ENCODE measurements at regions not wholly inside any gene's neighbourhood (a gene's known extent, or its start where the extent isn't known, plus 50 kb on each side); places are given as distances from the start of the nearest gene placed in this dataset.
"Not testable (repeated sequence)": the region's sequence is repeated elsewhere in the genome, so short reads cannot be mapped to it uniquely, and the experiment has no call there.

DNA sequence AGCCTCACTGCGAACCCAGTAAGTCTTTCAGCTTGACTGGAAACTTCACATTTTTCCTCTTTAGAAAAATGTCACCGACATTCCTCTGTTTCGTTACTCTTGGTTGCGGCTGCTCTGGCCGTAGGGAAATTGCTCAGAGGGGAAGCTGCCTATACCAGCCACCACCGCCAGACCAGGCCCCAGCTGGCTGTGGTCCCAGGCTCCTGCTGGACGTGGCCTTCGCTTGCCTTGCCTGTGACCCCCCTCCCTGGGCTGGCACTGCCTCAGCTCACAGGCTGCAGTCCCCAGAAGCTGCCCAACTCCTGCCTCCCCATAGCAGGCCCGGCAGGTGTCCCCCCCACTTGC lies 197.8 kb downstream of the MN1 start (continued):
- TF ChIP-seq SNAI2 (CRISPR knock-in tag; IDR thresholded peaks at IDR 0.05) (no peak), ESRRG (CRISPR knock-in tag; IDR thresholded peaks at IDR 0.05) (no peak)
- TF ChIP-seq, protein P1, sequence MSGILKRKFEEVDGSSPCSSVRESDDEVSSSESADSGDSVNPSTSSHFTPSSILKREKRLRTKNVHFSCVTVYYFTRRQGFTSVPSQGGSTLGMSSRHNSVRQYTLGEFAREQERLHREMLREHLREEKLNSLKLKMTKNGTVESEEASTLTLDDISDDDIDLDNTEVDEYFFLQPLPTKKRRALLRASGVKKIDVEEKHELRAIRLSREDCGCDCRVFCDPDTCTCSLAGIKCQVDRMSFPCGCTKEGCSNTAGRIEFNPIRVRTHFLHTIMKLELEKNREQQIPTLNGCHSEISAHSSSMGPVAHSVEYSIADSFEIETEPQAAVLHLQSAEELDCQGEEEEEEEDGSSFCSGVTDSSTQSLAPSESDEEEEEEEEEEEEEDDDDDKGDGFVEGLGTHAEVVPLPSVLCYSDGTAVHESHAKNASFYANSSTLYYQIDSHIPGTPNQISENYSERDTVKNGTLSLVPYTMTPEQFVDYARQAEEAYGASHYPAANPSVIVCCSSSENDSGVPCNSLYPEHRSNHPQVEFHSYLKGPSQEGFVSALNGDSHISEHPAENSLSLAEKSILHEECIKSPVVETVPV (CRISPR knock-in tag; IDR thresholded peaks at IDR 0.05) = no peak

DNA sequence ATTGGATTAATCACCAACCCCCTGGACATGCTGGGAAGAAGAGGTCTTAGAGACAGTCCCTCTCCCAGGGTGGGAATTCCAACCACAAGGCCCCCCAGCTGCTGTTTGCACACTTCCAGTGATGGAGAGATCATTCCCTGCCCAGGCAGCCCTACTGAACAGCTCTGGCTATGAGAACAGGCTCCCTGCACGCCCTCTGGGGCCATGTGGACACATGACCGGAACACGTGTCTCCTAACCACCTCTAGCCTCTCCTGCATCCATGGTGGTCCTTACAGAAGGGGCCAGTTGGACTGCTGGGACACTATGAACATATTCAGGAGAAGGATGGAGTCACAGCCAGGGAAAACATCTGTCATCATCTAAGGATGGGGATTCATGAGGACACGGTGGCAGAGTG lies 196.2 kb downstream of the MN1 start:
- ATAC-seq = no peak
- TF ChIP-seq ISL1 (CRISPR knock-in tag; IDR thresholded peaks at IDR 0.05) = no peak
- no peak for TF ChIP-seq ZFP3 (CRISPR knock-in tag; IDR thresholded peaks at IDR 0.05)
- TF ChIP-seq OSR1 (CRISPR knock-in tag; IDR thresholded peaks at IDR 0.05) = no peak
- TF ChIP-seq ZC3H10 (CRISPR knock-in tag; IDR thresholded peaks at IDR 0.05) = no peak
- no peak for TF ChIP-seq SNAI2 (CRISPR knock-in tag; IDR thresholded peaks at IDR 0.05)

DNA sequence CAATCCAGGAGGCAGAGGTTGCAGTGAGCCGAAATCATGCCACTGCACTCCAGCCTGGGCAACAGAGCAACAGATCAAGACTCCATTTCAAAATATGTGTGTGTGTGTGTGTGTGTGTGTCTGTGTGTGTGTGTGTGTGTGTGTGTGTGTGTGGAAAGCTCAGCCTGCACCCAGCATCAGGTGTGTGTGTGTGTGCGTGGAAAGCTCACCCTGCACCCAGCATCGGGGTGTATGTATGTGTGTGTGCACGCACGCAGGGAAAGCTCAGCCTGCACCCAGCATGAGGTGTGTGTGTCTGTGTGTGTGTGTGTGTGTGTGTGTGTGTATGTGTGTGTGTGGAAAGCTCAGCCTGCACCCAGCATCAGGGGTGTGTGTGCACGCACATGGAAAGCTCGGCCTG lies 193.8 kb downstream of the MN1 start:
- ATAC-seq = not testable (repeated sequence)

DNA sequence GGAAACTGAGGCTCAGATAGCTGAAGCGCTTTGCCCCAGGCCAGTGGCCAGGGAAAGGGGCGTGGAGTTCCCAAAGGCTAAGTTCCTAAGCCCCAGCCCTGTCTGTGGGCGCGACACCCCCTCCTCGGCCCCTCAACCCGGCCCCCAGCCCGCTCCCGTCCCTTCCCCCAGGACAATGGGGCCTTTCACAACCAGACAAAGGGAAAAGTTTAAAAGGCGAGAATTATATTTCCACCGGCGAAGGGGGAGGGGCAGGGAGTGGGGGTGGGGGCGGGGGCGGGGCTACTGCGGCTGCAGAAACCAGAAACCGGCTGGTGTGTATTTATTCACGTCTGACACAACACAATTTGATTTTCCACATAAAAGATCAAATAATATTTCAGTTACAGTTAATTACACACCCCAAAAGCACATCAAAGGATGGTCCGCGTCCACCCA lies 192.1 kb downstream of the MN1 start:
- no peak for ATAC-seq
- TF ChIP-seq ZFP30 (CRISPR knock-in tag; IDR thresholded peaks at IDR 0.05) = no peak
- no peak for TF ChIP-seq CSDC2 (CRISPR knock-in tag; IDR thresholded peaks at IDR 0.05)
- no peak for TF ChIP-seq ESRRG (CRISPR knock-in tag; IDR thresholded peaks at IDR 0.05)
- no peak for TF ChIP-seq ZNF8 (CRISPR knock-in tag; IDR thresholded peaks at IDR 0.05)
- no peak for TF ChIP-seq TCF4 (CRISPR knock-in tag; IDR thresholded peaks at IDR 0.05; ENCODE audit: borderline replicate concordance)
- TF ChIP-seq OSR1 (CRISPR knock-in tag; IDR thresholded peaks at IDR 0.05) = no peak
- TF ChIP-seq ZNF70 (CRISPR knock-in tag; IDR thresholded peaks at IDR 0.05) = no peak
- TF ChIP-seq ZC3H10 (CRISPR knock-in tag; IDR thresholded peaks at IDR 0.05) = no peak
- no peak for TF ChIP-seq ARNTL (CRISPR knock-in tag; IDR thresholded peaks at IDR 0.05; ENCODE audit: borderline replicate concordance, low read depth)
- TF ChIP-seq, protein P2, sequence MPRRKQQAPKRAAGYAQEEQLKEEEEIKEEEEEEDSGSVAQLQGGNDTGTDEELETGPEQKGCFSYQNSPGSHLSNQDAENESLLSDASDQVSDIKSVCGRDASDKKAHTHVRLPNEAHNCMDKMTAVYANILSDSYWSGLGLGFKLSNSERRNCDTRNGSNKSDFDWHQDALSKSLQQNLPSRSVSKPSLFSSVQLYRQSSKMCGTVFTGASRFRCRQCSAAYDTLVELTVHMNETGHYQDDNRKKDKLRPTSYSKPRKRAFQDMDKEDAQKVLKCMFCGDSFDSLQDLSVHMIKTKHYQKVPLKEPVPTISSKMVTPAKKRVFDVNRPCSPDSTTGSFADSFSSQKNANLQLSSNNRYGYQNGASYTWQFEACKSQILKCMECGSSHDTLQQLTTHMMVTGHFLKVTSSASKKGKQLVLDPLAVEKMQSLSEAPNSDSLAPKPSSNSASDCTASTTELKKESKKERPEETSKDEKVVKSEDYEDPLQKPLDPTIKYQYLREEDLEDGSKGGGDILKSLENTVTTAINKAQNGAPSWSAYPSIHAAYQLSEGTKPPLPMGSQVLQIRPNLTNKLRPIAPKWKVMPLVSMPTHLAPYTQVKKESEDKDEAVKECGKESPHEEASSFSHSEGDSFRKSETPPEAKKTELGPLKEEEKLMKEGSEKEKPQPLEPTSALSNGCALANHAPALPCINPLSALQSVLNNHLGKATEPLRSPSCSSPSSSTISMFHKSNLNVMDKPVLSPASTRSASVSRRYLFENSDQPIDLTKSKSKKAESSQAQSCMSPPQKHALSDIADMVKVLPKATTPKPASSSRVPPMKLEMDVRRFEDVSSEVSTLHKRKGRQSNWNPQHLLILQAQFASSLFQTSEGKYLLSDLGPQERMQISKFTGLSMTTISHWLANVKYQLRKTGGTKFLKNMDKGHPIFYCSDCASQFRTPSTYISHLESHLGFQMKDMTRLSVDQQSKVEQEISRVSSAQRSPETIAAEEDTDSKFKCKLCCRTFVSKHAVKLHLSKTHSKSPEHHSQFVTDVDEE (CRISPR knock-in tag; IDR thresholded peaks at IDR 0.05) = no peak
- TF ChIP-seq, protein P3, sequence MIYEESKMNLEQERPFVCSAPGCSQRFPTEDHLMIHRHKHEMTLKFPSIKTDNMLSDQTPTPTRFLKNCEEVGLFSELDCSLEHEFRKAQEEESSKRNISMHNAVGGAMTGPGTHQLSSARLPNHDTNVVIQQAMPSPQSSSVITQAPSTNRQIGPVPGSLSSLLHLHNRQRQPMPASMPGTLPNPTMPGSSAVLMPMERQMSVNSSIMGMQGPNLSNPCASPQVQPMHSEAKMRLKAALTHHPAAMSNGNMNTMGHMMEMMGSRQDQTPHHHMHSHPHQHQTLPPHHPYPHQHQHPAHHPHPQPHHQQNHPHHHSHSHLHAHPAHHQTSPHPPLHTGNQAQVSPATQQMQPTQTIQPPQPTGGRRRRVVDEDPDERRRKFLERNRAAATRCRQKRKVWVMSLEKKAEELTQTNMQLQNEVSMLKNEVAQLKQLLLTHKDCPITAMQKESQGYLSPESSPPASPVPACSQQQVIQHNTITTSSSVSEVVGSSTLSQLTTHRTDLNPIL (CRISPR knock-in tag; IDR thresholded peaks at IDR 0.05; ENCODE audit: low read depth) = no peak
- TF ChIP-seq ZFP3 (CRISPR knock-in tag; IDR thresholded peaks at IDR 0.05) = no peak
- TF ChIP-seq, protein P1 (CRISPR knock-in tag; IDR thresholded peaks at IDR 0.05) = no peak
- no peak for TF ChIP-seq SNAI2 (CRISPR knock-in tag; IDR thresholded peaks at IDR 0.05)

DNA sequence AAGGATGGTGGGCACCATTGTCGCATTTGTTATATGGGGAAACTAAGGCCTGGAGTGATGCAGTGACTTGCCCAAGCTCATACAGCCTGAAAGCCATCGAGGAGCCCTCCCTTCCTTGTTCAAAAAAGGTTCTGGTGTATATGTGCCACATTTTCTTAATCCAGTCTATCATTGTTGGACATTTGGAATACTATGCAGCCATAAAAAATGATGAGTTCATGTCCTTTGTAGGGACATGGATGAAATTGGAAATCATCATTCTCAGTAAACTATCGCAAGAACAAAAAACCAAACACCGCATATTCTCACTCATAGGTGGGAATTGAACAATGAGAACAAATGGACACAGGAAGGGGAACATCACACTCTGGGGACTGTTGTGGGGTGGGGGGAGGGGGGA lies 191.4 kb downstream of the MN1 start:
- ATAC-seq = not testable (repeated sequence)

DNA sequence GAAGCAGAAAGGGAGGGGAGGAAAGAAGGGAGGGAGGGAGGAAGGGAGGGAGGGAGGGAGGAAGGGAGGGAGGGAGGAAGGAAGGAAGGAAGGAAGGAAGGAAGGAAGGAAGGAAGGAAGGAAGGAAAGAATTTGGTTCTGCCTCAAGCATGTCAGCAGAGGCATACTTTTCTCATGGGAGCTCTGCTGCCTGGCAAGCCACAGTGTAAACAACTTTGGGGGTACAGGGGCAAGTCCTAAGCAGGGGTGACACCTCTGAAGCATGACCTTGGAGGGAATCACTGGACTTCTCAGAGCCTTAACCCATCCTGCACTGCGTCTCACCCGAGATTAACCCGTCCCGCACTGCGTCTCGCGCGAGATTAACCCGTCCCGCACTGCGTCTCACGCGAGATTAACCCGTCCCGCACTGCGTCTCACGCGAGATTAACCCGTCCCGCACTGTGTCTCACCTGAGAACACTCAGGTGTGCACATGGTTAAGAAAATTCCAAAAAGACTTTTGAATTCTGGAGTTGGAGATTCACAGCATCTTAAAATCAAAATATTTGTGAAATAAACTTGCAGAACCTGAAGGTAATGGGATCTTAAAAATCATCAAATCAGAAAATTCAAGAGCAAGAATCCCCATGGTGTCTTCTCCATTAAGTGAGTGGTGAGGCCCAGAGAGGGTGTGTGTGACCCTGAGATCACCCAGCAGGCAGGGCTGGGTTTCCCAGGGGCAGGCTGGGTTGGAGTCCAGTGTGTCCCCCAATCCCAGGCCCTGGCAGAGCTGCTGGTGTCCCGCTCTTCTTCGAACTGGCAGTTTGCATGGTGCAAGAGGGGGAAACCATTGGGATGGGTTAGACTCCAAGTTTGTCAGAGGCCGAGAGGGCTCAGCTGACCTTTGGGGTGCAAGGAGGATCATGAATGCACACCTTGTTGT lies 190.4 kb downstream of the MN1 start:
- ATAC-seq = no peak
- TF ChIP-seq ZFP30 (CRISPR knock-in tag; IDR thresholded peaks at IDR 0.05) (no peak), ESRRG (CRISPR knock-in tag; IDR thresholded peaks at IDR 0.05) (no peak), ZNF70 (CRISPR knock-in tag; IDR thresholded peaks at IDR 0.05) (no peak), TOX (CRISPR knock-in tag; IDR thresholded peaks at IDR 0.05; ENCODE audit: borderline replicate concordance) (no peak), TCF4 (CRISPR knock-in tag; IDR thresholded peaks at IDR 0.05; ENCODE audit: borderline replicate concordance) (no peak), ZNF8 (CRISPR knock-in tag; IDR thresholded peaks at IDR 0.05) (no peak), ISL1 (CRISPR knock-in tag; IDR thresholded peaks at IDR 0.05) (no peak), ZFP3 (CRISPR knock-in tag; IDR thresholded peaks at IDR 0.05) (no peak), SNAI2 (CRISPR knock-in tag; IDR thresholded peaks at IDR 0.05) (no peak), CSDC2 (CRISPR knock-in tag; IDR thresholded peaks at IDR 0.05) (no peak), GLIS3 (CRISPR knock-in tag; IDR thresholded peaks at IDR 0.05) (no peak)
- TF ChIP-seq, protein P1 (CRISPR knock-in tag; IDR thresholded peaks at IDR 0.05) = no peak
- TF ChIP-seq, protein P3 (CRISPR knock-in tag; IDR thresholded peaks at IDR 0.05; ENCODE audit: low read depth) = no peak
- TF ChIP-seq, protein P4, sequence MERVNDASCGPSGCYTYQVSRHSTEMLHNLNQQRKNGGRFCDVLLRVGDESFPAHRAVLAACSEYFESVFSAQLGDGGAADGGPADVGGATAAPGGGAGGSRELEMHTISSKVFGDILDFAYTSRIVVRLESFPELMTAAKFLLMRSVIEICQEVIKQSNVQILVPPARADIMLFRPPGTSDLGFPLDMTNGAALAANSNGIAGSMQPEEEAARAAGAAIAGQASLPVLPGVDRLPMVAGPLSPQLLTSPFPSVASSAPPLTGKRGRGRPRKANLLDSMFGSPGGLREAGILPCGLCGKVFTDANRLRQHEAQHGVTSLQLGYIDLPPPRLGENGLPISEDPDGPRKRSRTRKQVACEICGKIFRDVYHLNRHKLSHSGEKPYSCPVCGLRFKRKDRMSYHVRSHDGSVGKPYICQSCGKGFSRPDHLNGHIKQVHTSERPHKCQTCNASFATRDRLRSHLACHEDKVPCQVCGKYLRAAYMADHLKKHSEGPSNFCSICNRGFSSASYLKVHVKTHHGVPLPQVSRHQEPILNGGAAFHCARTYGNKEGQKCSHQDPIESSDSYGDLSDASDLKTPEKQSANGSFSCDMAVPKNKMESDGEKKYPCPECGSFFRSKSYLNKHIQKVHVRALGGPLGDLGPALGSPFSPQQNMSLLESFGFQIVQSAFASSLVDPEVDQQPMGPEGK (CRISPR knock-in tag; IDR thresholded peaks at IDR 0.05; ENCODE audit: borderline replicate concordance) = no peak
